LNCaP clone FGC (cell line): ENCODE measurements at regions not wholly inside any gene's neighbourhood (a gene's known extent, or its start where the extent isn't known, plus 50 kb on each side); places are given as distances from the start of the nearest gene placed in this dataset.
A peak's percentile ranks its signal among the peaks of the same experiment; 100 is the strongest.

Experiments
- DNase-seq: peaks from one replicate; pipeline ENCODE4 v3.0.0-alpha.2; 2011; ENCODE audit warnings: low read depth
- H3K4me3 ChIP-seq: 2 replicates; pipeline ENCODE4 v1.5.1; 2011; ENCODE audit warnings: mild to moderate bottlenecking, low read depth, low read length, control low read depth
- TF ChIP-seq, protein P1 (sequence below): IDR thresholded peaks from 2 replicates; pipeline ENCODE4 v1.5.1; 2012; ENCODE audit warnings: mild to moderate bottlenecking; ENCODE audit not compliant: control insufficient read depth, insufficient read depth; ENCODE audit errors: extremely low read depth

DNA sequence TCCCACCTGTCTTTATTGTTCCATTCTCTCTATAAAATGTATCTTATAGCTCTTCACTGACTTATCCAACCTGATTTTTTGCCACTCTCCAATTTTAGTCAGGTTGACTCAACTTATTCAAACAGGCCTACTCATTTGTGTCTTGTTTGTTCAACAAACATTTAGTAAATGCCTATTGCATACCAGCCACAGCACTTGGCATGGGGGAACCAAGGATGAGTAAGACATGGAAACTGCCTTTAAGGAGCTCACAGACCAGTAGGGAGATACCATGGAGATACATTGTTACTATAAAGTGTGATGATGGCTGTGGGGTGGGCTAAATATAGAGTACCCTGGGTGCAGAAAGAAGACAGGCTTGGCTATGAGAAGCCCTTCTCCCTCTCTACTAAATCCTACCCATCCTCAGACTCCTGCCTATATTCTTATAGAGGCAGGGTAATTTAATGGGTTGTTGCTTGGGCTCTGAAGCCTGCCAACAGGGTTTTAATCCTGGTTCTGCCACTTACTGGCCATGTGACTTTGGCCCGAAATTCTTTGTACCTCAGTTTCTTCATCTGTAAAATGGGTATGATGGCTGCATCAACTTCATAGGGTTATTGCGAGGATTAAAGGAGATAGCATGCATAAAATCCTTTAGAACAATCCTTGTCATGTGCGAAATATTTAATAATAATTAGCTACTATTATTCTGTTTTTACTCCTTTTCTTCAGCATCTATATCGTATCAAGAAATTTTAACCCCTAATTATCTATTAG, 348.5 kb upstream of the UMPS start:
- no peak for DNase-seq
- no peak overlapping the region for H3K4me3 ChIP-seq
- TF ChIP-seq, protein P1, sequence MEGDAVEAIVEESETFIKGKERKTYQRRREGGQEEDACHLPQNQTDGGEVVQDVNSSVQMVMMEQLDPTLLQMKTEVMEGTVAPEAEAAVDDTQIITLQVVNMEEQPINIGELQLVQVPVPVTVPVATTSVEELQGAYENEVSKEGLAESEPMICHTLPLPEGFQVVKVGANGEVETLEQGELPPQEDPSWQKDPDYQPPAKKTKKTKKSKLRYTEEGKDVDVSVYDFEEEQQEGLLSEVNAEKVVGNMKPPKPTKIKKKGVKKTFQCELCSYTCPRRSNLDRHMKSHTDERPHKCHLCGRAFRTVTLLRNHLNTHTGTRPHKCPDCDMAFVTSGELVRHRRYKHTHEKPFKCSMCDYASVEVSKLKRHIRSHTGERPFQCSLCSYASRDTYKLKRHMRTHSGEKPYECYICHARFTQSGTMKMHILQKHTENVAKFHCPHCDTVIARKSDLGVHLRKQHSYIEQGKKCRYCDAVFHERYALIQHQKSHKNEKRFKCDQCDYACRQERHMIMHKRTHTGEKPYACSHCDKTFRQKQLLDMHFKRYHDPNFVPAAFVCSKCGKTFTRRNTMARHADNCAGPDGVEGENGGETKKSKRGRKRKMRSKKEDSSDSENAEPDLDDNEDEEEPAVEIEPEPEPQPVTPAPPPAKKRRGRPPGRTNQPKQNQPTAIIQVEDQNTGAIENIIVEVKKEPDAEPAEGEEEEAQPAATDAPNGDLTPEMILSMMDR = no peak

DNA sequence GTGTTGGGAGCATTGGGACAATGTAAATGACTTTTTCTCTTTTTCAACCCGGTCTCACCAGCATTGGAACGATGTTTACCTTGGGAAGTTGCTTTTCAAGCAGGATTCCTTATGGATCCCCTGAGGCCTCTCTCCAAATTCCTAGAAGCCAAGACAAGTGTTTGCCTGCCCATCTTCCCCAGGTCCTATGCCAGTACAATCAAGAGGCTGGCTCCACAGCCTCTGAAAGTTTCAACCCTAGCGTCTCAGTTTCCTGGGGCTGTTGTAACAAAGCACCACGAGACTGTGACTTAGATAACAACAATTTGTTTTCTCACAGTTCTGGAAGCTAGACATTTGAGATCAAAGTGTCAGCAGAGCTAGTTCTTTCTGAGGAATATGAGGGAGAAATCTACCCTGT, 347.2 kb upstream of the UMPS start:
- DNase-seq = no peak
- TF ChIP-seq, protein P1 = no peak
- no peak overlapping the region for H3K4me3 ChIP-seq

DNA sequence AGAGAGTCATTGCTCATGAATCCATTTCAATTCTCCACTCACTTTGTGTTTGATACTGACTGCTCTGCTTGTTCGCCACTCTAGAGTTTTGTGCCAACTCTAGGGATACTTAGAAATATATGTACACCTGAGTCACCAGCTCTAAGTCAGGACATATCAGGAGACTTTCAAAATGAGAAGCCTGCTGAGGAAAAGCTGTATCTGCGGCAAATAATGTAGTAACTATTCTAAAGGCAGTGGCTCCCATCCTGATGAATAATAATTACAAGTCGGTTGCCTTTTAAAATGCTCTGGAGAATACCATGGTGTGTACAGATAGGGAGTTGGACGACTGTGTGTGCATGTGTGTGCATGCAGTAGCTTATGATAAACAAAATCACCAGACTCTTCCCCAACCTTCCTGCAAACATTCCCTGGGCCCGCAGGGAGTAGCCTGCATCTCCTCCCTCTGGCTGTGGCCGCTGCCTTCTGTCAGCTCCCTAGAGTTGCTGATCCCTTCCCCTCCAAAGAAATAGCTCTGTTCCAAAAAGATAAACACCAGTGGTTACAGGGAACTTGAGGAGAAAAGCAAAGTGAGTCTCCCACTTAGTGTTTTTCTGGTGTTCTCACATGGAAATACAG, 346.3 kb upstream of the UMPS start:
- H3K4me3 ChIP-seq = no peak overlapping the region
- TF ChIP-seq, protein P1 = no peak
- DNase-seq = no peak

DNA sequence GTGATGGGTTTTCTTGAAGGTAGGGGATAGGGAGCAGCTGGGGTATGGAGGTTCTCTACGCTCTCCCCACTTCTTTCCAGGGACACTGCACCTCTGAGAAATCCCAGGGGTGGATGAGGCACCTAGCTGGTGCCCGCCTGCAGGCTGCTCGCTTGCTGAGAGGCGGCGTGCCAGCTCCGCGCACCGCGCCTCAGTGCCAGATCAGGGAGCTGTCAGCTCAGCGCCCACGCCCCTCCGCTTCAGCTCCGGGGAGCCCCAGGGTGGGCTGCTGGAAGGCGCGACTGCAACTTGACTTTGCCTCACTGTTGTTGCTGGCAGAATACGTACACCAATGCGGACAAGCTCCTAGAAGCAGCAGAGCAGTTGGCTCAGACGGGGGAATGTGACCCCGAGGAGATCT, 345.7 kb upstream of the UMPS start:
- no peak overlapping the region for H3K4me3 ChIP-seq
- no peak for DNase-seq
- TF ChIP-seq, protein P1 = peak; percentile 19; the same call in 1 of the 2 replicates

DNA sequence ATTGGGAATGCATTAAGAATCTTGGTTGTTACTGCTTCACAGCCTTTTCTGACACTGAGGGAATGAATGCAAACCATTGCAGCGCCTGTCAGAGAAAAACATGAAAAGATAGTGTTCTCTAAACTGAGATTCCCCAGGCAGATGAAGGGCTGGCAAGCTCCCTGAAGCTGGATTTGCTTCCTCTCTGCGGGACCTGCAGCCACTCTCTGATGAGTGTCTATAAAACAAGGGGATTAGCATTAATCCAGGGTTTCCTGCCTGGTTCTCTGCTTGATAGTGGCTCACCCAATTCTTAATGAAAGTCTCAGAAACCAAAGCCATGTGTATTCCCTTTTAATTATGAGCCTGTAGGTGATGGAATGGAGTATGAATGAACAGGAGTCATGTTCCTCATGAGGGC, 344.3 kb upstream of the UMPS start:
- no peak overlapping the region for H3K4me3 ChIP-seq
- no peak for DNase-seq
- TF ChIP-seq, protein P1 = no peak

DNA sequence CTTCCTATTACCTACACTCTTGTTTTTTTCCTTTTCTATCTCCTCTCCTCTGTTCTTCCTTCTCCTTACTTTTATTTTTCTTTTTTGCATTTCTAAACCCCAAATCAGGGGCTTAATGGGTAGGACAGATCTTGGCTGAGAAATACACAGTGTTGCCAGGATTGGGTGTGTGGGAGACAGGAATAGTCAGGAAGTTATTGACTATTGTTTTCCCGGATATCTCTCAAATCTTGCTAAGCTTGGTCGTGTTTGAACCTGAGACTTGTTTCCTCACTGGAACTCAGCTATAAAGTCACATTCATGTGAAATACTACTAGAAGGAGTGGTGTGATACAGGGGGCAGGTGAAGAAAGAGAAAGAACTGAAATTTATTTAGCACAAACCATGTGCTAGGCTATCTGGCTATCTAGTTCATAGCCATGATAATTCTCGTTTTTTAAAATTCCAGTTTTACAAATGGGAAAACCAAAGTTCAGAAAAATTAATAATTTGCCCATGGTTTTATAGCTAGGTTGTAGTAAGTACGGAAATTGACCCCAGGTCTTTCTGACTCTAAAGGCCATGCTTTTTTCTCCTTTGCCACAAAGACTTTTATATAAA, 343.2 kb upstream of the UMPS start:
- no peak for DNase-seq
- TF ChIP-seq, protein P1 = no peak
- no peak overlapping the region for H3K4me3 ChIP-seq

DNA sequence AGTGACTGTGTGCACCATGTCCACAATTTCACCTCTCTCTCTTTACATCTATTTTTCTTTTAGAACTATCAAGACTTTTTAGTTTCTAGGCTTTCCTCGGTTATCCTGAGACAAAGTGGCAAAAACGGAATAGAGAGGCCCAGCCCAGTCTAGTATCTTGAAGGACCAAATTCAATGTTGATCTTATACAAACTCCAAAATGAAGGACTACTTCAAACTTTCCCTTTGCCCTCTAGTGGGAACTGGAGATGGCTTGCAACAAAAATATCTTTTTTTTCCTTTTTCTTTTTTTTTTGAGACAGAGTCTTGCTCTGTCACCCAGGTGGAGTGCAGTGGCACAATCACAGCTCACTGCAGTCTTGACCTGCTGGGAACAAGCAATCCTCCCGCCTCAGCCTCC, 338.5 kb upstream of the UMPS start:
- TF ChIP-seq, protein P1 = no peak
- DNase-seq = no peak
- no peak overlapping the region for H3K4me3 ChIP-seq
